OCI-LY3 (cell line): ENCODE measurements at regions not wholly inside any gene's neighbourhood (a gene's known extent, or its start where the extent isn't known, plus 50 kb on each side); places are given as distances from the start of the nearest gene placed in this dataset.

Source experiments
- EZH2phosphoT487 ChIP-seq: fragments of 200-600 bp; shearing (Covaris generic); IDR thresholded peaks from 2 replicates; pipeline ENCODE4 v1.6.1; 2018; ENCODE audit warnings: antibody characterized with exemption, mixed run types, low read depth
- TF ChIP-seq, protein P1 (sequence below): fragments of 200-600, 300-600 bp; sonication (generic); IDR thresholded peaks from 2 replicates; pipeline ENCODE4 v1.5.1; 2014; ENCODE audit warnings: antibody characterized with exemption, low read length, low read depth

DNA sequence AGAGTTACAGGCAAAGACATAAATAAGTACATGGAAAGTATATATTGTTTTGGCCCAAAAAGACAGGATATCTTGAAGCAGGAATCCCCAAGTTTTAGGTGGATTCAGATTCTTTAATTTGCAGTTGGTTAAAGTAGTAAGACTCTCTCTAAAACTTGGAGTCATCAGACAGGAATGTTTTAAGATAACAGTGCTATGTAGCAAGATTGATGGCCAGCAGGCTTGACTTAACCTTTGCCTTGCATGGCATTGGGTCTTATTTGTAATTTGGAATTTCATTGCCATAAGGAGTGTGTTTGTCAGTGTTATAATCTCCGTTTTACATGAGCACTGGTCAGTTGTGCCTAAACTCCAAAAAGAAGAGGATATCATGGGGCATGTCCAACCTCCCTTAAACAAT, 727.6 kb upstream of the CHRM3 start:
- TF ChIP-seq, protein P1, sequence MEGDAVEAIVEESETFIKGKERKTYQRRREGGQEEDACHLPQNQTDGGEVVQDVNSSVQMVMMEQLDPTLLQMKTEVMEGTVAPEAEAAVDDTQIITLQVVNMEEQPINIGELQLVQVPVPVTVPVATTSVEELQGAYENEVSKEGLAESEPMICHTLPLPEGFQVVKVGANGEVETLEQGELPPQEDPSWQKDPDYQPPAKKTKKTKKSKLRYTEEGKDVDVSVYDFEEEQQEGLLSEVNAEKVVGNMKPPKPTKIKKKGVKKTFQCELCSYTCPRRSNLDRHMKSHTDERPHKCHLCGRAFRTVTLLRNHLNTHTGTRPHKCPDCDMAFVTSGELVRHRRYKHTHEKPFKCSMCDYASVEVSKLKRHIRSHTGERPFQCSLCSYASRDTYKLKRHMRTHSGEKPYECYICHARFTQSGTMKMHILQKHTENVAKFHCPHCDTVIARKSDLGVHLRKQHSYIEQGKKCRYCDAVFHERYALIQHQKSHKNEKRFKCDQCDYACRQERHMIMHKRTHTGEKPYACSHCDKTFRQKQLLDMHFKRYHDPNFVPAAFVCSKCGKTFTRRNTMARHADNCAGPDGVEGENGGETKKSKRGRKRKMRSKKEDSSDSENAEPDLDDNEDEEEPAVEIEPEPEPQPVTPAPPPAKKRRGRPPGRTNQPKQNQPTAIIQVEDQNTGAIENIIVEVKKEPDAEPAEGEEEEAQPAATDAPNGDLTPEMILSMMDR: no peak
- TF ChIP-seq EZH2phosphoT487: no peak
